ENCODE measurements at regions not wholly inside any gene's neighbourhood (a gene's known extent, or its start where the extent isn't known, plus 50 kb on each side); places are given as distances from the start of the nearest gene placed in this dataset.

GRCh38 chr1:78275906-78276685 lies 214.7 kb upstream of the PTGFR start:
- H3K4me2 ChIP-seq (ENCODE audit: low read depth, low read length, poor library complexity, severe bottlenecking), result no peak overlapping the region
- no peaks in the 10 kb centered on the region for H3K36me3 ChIP-seq (ENCODE audit: low read length)
- no peaks in the 10 kb centered on the region for H3F3A ChIP-seq (ENCODE audit: insufficient read depth)

DNA sequence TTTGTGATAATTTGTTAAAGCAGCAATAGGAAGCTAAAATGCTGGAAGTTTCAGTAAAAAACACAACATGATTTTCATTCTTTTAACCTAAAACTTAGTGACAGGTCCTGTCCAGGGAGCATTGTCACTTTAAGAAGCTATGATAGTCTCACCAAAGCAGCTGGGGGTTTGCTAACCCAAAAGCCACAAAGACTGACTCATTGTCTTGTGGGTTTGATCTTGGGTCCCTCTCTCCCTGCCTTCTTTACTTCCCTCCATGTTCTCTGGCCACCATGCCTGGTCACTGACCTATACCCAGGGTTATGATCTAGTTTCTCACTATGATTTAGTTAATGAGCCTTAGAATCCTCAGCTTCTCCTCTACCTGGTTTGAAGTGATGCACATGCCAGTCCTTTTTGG lies 213.5 kb upstream of the PTGFR start:
- no peaks in the 10 kb centered on the region for H3K9me2 ChIP-seq (replicated peaks; ENCODE audit: insufficient read depth, low read length)
- H3K4me3 ChIP-seq (ENCODE audit: insufficient read depth, low read length, poor library complexity, severe bottlenecking), result no peak overlapping the region
- H2AFZ ChIP-seq (ENCODE audit: low read depth, low read length, severe bottlenecking), result no peak overlapping the region
- H3K27me3 ChIP-seq (ENCODE audit: low read length), result no peaks in the 10 kb centered on the region
- H3K9ac ChIP-seq (ENCODE audit: low read length), result no peak overlapping the region
- H4K20me1 ChIP-seq (ENCODE audit: low read depth, low read length), result no peaks in the 10 kb centered on the region
- no peaks in the 10 kb centered on the region for H3F3A ChIP-seq (ENCODE audit: insufficient read depth)
- no peak overlapping the region for H3K4me2 ChIP-seq (ENCODE audit: low read depth, low read length, poor library complexity, severe bottlenecking)
- no peaks in the 10 kb centered on the region for H3K79me2 ChIP-seq (ENCODE audit: insufficient read depth, low read length)
- no peak for TF ChIP-seq CTCF (IDR thresholded peaks at IDR 0.05; ENCODE audit: insufficient read depth, low read length, poor library complexity, severe bottlenecking)
- TF ChIP-seq EZH2phosphoT487 (conservative IDR thresholded peaks at IDR 0.05; ENCODE audit: low read length), result no peak
- H3K36me3 ChIP-seq (ENCODE audit: low read length), result no peaks in the 10 kb centered on the region
- no peaks in the 10 kb centered on the region for H3K9me3 ChIP-seq (ENCODE audit: insufficient read depth, low read length)
- no peak overlapping the region for H3K27ac ChIP-seq (ENCODE audit: low read depth, low read length)

More at GRCh38 chr1:78275906-78276685, 214.7 kb upstream of the PTGFR start:
- TF ChIP-seq EZH2phosphoT487 (conservative IDR thresholded peaks at IDR 0.05; ENCODE audit: low read length) (no peak), CTCF (IDR thresholded peaks at IDR 0.05; ENCODE audit: insufficient read depth, low read length, poor library complexity, severe bottlenecking) (no peak)
- H4K20me1 ChIP-seq (ENCODE audit: low read depth, low read length), result no peaks in the 10 kb centered on the region
- no peak overlapping the region for H3K9ac ChIP-seq (ENCODE audit: low read length)
- H3K4me3 ChIP-seq (ENCODE audit: insufficient read depth, low read length, poor library complexity, severe bottlenecking), result no peak overlapping the region
- H3K9me2 ChIP-seq (replicated peaks; ENCODE audit: insufficient read depth, low read length), result no peaks in the 10 kb centered on the region
- no peak overlapping the region for H3K27ac ChIP-seq (ENCODE audit: low read depth, low read length)
- no peak overlapping the region for H2AFZ ChIP-seq (ENCODE audit: low read depth, low read length, severe bottlenecking)
- no peaks in the 10 kb centered on the region for H3K27me3 ChIP-seq (ENCODE audit: low read length)
- no peaks in the 10 kb centered on the region for H3K9me3 ChIP-seq (ENCODE audit: insufficient read depth, low read length)
- H3K79me2 ChIP-seq (ENCODE audit: insufficient read depth, low read length), result no peaks in the 10 kb centered on the region

- no peak overlapping the region for H3K27ac ChIP-seq (ENCODE audit: low read depth, low read length)
- no peak overlapping the region for H3K4me2 ChIP-seq (ENCODE audit: low read depth, low read length, poor library complexity, severe bottlenecking)
Observed at GRCh38 chr1:78279051-78279450, 211.7 kb upstream of the PTGFR start.

More at GRCh38 chr1:78279051-78279450, 211.7 kb upstream of the PTGFR start:
- Histone ChIP-seq H2AFZ (ENCODE audit: low read depth, low read length, severe bottlenecking) (no peak overlapping the region), H3K9me2 (replicated peaks; ENCODE audit: insufficient read depth, low read length) (no peaks in the 10 kb centered on the region), H4K20me1 (ENCODE audit: low read depth, low read length) (no peaks in the 10 kb centered on the region), H3K27me3 (ENCODE audit: low read length) (no peaks in the 10 kb centered on the region), H3K79me2 (ENCODE audit: insufficient read depth, low read length) (no peaks in the 10 kb centered on the region), H3K4me3 (ENCODE audit: insufficient read depth, low read length, poor library complexity, severe bottlenecking) (no peak overlapping the region), H3F3A (ENCODE audit: insufficient read depth) (no peaks in the 10 kb centered on the region), H3K9me3 (ENCODE audit: insufficient read depth, low read length) (no peaks in the 10 kb centered on the region), H3K36me3 (ENCODE audit: low read length) (no peaks in the 10 kb centered on the region), H3K9ac (ENCODE audit: low read length) (no peak overlapping the region)
- TF ChIP-seq CTCF (IDR thresholded peaks at IDR 0.05; ENCODE audit: insufficient read depth, low read length, poor library complexity, severe bottlenecking) (no peak), EZH2phosphoT487 (conservative IDR thresholded peaks at IDR 0.05; ENCODE audit: low read length) (no peak)
